ENCODE measurements at regions not wholly inside any gene's neighbourhood (a gene's known extent, or its start where the extent isn't known, plus 50 kb on each side); places are given as distances from the start of the nearest gene placed in this dataset.

DNA sequence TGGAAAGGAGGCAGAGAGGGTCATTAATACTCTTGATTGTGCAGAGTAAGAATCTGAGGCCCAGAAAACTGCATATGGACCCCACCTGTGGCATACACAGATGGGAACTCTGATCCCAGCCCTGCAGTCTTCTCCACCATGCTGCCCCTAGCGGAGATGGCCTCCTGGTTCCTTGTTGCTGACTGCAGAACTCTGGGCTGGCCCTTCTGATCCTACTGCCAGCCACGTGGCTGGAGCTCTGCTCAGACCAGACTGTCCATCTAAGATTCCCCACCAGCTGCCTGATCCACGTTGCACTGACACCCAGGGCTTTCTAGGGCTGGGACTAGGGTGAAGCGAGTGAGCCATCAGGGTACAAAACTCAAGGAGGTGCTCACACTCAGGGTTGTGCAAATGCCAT is 245.7 kb upstream of the NR4A3 start:
- TF ChIP-seq POLR2AphosphoS5 (IDR thresholded peaks at IDR 0.05) = no peak
- TF ChIP-seq, protein P1, sequence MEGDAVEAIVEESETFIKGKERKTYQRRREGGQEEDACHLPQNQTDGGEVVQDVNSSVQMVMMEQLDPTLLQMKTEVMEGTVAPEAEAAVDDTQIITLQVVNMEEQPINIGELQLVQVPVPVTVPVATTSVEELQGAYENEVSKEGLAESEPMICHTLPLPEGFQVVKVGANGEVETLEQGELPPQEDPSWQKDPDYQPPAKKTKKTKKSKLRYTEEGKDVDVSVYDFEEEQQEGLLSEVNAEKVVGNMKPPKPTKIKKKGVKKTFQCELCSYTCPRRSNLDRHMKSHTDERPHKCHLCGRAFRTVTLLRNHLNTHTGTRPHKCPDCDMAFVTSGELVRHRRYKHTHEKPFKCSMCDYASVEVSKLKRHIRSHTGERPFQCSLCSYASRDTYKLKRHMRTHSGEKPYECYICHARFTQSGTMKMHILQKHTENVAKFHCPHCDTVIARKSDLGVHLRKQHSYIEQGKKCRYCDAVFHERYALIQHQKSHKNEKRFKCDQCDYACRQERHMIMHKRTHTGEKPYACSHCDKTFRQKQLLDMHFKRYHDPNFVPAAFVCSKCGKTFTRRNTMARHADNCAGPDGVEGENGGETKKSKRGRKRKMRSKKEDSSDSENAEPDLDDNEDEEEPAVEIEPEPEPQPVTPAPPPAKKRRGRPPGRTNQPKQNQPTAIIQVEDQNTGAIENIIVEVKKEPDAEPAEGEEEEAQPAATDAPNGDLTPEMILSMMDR (IDR thresholded peaks at IDR 0.05) = no peak
- TF ChIP-seq POLR2A (IDR thresholded peaks at IDR 0.05) = no peak
- TF ChIP-seq EP300 (IDR thresholded peaks at IDR 0.05) = no peak
